Right lobe of liver (tissue), 6 donors: ENCODE measurements at regions not wholly inside any gene's neighbourhood (a gene's known extent, or its start where the extent isn't known, plus 50 kb on each side); places are given as distances from the start of the nearest gene placed in this dataset.

ENCODE experiments used
- ATAC-seq, 4 donors: fragments of 200-7000 bp; cut with Tn5 transposase; one replicate each; pipeline ENCODE4 v1.9.1; 2020; ENCODE audit warnings: mild to moderate bottlenecking in 4 of 4, moderate library complexity in 4 of 4
- DNase-seq, 3 donors: peaks; one replicate each; pipeline ENCODE4 v3.0.0-alpha.2; 2020
- H3K27ac ChIP-seq, 3 donors: fragments of 200-600 bp; one replicate each; pipeline ENCODE4 v1.8.0; 2022
- H3K27me3 ChIP-seq, 2 donors: fragments of 200-600 bp; one replicate each; pipeline ENCODE4 v1.8.0; 2022
- H3K36me3 ChIP-seq, 4 donors: fragments of 200-600 bp; sonication (generic) in 1 of 4; one replicate each; pipeline versions ENCODE4 v1.5.1 to v1.8.0; 2017 to 2022; ENCODE audit warnings: control low read depth in 1 of 4
- H3K4me1 ChIP-seq, 4 donors: fragments of 200-600 bp; sonication (generic) in 1 of 4; one replicate each; pipeline versions ENCODE4 v1.5.1 to v1.8.0; 2017 to 2022; ENCODE audit warnings: control low read depth in 1 of 4
- H3K4me3 ChIP-seq, 3 donors: fragments of 200-600 bp; one replicate each; pipeline ENCODE4 v1.8.0; 2022
- H3K9me3 ChIP-seq, 4 donors: fragments of 200-600 bp; sonication (generic) in 1 of 4; one replicate each; pipeline versions ENCODE4 v1.5.1 to v1.8.0; 2017 to 2022; ENCODE audit warnings: control low read depth in 1 of 4
- CTCF ChIP-seq, 4 donors: fragments of 200-600 bp in 3 of 4; fragments of 450-650 bp in 1 of 4; IDR thresholded peaks; one replicate each; pipeline versions ENCODE4 v1.5.1 to v1.8.0; 2016 to 2022; ENCODE audit warnings: antibody characterized with exemption in 4 of 4, mild to moderate bottlenecking in 2 of 4
- POLR2A ChIP-seq: fragments of 450-650 bp; IDR thresholded peaks from one replicate; pipeline ENCODE4 v1.6.1; 2017; ENCODE audit warnings: antibody characterized with exemption, mild to moderate bottlenecking
- WGBS: methylation state at CpG from one replicate; pipeline ENCODE4 v1.1.6; 2018; ENCODE audit warnings: low coverage, low lambda C conversion rate; ENCODE audit not compliant: insufficient coverage; ENCODE audit errors: missing lambda C conversion rate; 5-methylcytosine and 5-hydroxymethylcytosine counted together
- intact Hi-C, 2 donors: fragments of 100-400 bp; cut with DNase I; formaldehyde crosslinking; loops; one replicate each; pipeline versions ENCODE4 v1.11.2 to v1.14.1; 2022
- donor health status: DM: no; HTN: yes; CAD: no.
- donor health status: DM: no; HTN: no; CAD: no.
- donor health status: DM: no; HTN: no; CAD: no.
- donor health status: DM: no; HTN: yes; CAD: no.
- donor health status: DM: no; HTN: yes; CAD: no.

GRCh38 chr19:31668921-31669320, 319.7 kb upstream of the TSHZ3 start:
- DNase-seq (no peak), ATAC-seq (no peak)
- H3K27me3 ChIP-seq, result no peaks in the 10 kb centered on the region
- H3K9me3 ChIP-seq, result no peaks in the 10 kb centered on the region
- H3K27ac ChIP-seq, result no peak overlapping the region
- 61% methylated on average over 4 of the region's 4 CpGs for WGBS
- no peak for TF ChIP-seq CTCF (IDR thresholded peaks at IDR 0.05)
- TF ChIP-seq POLR2A, result no peak
- no peaks in the 10 kb centered on the region for H3K4me1 ChIP-seq
- H3K36me3 ChIP-seq, result no peaks in the 10 kb centered on the region
- intact Hi-C loops, result no loop called here
- no peak overlapping the region for H3K4me3 ChIP-seq

- no peak for DNase-seq
- 80% methylated on average over 3 of the region's 10 CpGs for WGBS
These were observed 321.7 kb upstream of the TSHZ3 start for GRCh38 chr19:31670931-31671330.

GRCh38 chr19:31671411-31672035, 322.3 kb upstream of the TSHZ3 start:
- Histone ChIP-seq H3K36me3 (no peaks in the 10 kb centered on the region), H3K4me3 (no peak overlapping the region), H3K27me3 (no peaks in the 10 kb centered on the region), H3K9me3 (no peaks in the 10 kb centered on the region), H3K27ac (no peak overlapping the region), H3K4me1 (no peaks in the 10 kb centered on the region)
- 65% methylated on average over 5 of the region's 10 CpGs for WGBS
- DNase-seq (no peak), ATAC-seq (no peak)
- intact Hi-C loops, result no loop called here
- no peak for TF ChIP-seq POLR2A
- TF ChIP-seq CTCF (IDR thresholded peaks at IDR 0.05), result no peak

More at GRCh38 chr19:31670931-31671330, 321.7 kb upstream of the TSHZ3 start:
- intact Hi-C loops, result no loop called here
- no peak for ATAC-seq
- no peaks in the 10 kb centered on the region for H3K9me3 ChIP-seq
- no peak overlapping the region for H3K4me3 ChIP-seq
- H3K4me1 ChIP-seq, result no peaks in the 10 kb centered on the region
- H3K36me3 ChIP-seq, result no peaks in the 10 kb centered on the region
- no peak overlapping the region for H3K27ac ChIP-seq
- no peaks in the 10 kb centered on the region for H3K27me3 ChIP-seq
- TF ChIP-seq POLR2A, result no peak
- TF ChIP-seq CTCF (IDR thresholded peaks at IDR 0.05), result no peak

GRCh38 chr19:31674503-31675192, 325.4 kb upstream of the TSHZ3 start:
- no peak for ATAC-seq
- intact Hi-C loops, result no loop called here
- 38% methylated on average over 11 of the region's 11 CpGs for WGBS
- Histone ChIP-seq H3K27me3 (no peaks in the 10 kb centered on the region), H3K27ac (no peak overlapping the region), H3K36me3 (no peaks in the 10 kb centered on the region), H3K4me3 (no peak overlapping the region), H3K9me3 (no peaks in the 10 kb centered on the region), H3K4me1 (no peaks in the 10 kb centered on the region)
- TF ChIP-seq CTCF (IDR thresholded peaks at IDR 0.05), result no peak
- DNase-seq, result no peak
